OCI-LY3 (cell line): ENCODE measurements at regions not wholly inside any gene's neighbourhood (a gene's known extent, or its start where the extent isn't known, plus 50 kb on each side); places are given as distances from the start of the nearest gene placed in this dataset.

Source experiments
- H2AFZ ChIP-seq: fragments of 200-600, 300-600 bp; shearing (Covaris generic); 2 replicates; pipeline ENCODE4 v1.6.0; 2014; ENCODE audit warnings: antibody characterized with exemption, low read depth, low read length
- H3K27ac ChIP-seq: fragments of 200-600, 300-600 bp; sonication (generic); 2 replicates; pipeline ENCODE4 v1.5.1; 2014; ENCODE audit warnings: mild to moderate bottlenecking, low read length, moderate library complexity, mixed read lengths
- H3K27me3 ChIP-seq: fragments of 200-600, 300-600 bp; sonication (generic); 2 replicates; pipeline ENCODE4 v1.6.1; 2014; ENCODE audit warnings: low read depth, low read length, mixed read lengths
- H3K36me3 ChIP-seq: fragments of 200-600, 300-600 bp; sonication (generic); replicated peaks from 2 replicates; pipeline ENCODE3; 2014; ENCODE audit warnings: low read depth, low read length, mixed read lengths
- H3K4me1 ChIP-seq: fragments of 300-600, 200-600 bp; sonication (generic); 2 replicates; pipeline ENCODE4 v1.6.1; 2014; ENCODE audit warnings: low read length, mixed read lengths
- H3K4me2 ChIP-seq: fragments of 200-600, 300-600 bp; sonication (generic); 2 replicates; pipeline ENCODE4 v1.6.1; 2014; ENCODE audit warnings: low read length, mixed read lengths
- H3K4me3 ChIP-seq: fragments of 300-600, 200-600 bp; sonication (generic); 2 replicates; pipeline ENCODE4 v1.5.1; 2014; ENCODE audit warnings: antibody characterized with exemption, mild to moderate bottlenecking, low read length, moderate library complexity
- H3K79me2 ChIP-seq: fragments of 300-600, 200-600 bp; shearing (Covaris generic); 2 replicates; pipeline ENCODE4 v1.6.1; 2014; ENCODE audit warnings: mild to moderate bottlenecking, low read length, mixed read lengths
- H3K9ac ChIP-seq: fragments of 300-600, 200-600 bp; shearing (Covaris generic); 2 replicates; pipeline ENCODE4 v1.6.0; 2014; ENCODE audit warnings: mild to moderate bottlenecking, low read length, moderate library complexity
- H3K9me3 ChIP-seq: fragments of 200-600, 300-600 bp; shearing (Covaris generic); 2 replicates; pipeline ENCODE4 v1.6.1; 2014; ENCODE audit warnings: low read length, mixed read lengths; ENCODE audit not compliant: insufficient read depth
- H4K20me1 ChIP-seq: fragments of 200-600, 300-600 bp; sonication (generic); 2 replicates; pipeline ENCODE4 v1.6.1; 2016; ENCODE audit warnings: low read length, mixed read lengths; ENCODE audit not compliant: insufficient read depth
- CTCF ChIP-seq: fragments of 200-600, 300-600 bp; sonication (generic); IDR thresholded peaks from 2 replicates; pipeline ENCODE4 v1.5.1; 2014; ENCODE audit warnings: antibody characterized with exemption, low read length, low read depth
- EZH2phosphoT487 ChIP-seq: fragments of 200-600 bp; shearing (Covaris generic); IDR thresholded peaks from 2 replicates; pipeline ENCODE4 v1.6.1; 2018; ENCODE audit warnings: antibody characterized with exemption, mixed run types, low read depth

DNA sequence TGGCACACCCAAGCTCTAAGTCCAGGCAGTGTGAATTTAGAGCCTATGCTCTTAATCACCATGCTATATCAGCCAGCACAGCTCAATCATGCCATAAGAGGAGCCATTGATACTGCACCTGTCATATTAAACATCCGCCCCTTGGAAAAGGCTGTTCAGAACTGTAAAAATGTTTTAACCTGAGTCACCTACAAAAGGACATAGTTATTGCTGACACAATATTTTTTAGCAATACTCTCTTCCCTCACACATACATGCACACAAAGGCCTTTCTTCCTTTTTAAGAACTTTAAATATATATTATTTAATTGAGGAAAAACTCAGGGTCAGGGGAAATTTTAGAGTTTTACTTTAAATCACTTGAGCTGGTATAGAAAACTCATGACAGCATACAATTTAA lies 83.5 kb upstream of the ATXN7L3B start:
- H3K9me3 ChIP-seq = no peaks in the 10 kb centered on the region
- H3K27ac ChIP-seq = no peak overlapping the region
- no peaks in the 10 kb centered on the region for H3K79me2 ChIP-seq
- H3K9ac ChIP-seq = no peak overlapping the region
- H3K27me3 ChIP-seq = no peaks in the 10 kb centered on the region
- no peaks in the 10 kb centered on the region for H3K36me3 ChIP-seq
- no peak for TF ChIP-seq EZH2phosphoT487
- TF ChIP-seq CTCF = no peak
- H4K20me1 ChIP-seq = no peaks in the 10 kb centered on the region
- H2AFZ ChIP-seq = no peak overlapping the region
- H3K4me3 ChIP-seq = no peak overlapping the region
- no peak overlapping the region for H3K4me2 ChIP-seq
- H3K4me1 ChIP-seq = no peaks in the 10 kb centered on the region

DNA sequence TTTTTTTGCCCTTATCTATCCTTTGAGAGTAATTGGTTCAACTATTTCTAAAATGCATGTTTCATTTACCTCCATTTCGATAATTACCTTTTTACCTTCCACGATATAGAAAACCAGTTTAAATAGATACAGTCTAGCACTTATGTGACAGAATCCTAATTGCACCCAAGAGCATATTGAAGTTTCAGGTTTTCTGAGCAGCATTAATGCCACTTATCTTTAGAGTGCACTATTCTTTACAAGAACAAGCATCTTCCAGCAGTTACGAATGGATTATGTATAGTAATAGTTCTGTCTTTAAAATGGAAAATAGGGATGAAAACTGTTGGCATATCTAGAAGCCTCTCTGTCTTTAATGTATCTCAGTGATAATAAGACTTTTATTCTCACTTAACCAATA lies 82.2 kb upstream of the ATXN7L3B start:
- H3K9ac ChIP-seq = no peak overlapping the region
- H3K4me3 ChIP-seq = no peak overlapping the region
- H3K4me2 ChIP-seq = no peak overlapping the region
- H3K4me1 ChIP-seq = no peaks in the 10 kb centered on the region
- no peak overlapping the region for H3K27ac ChIP-seq
- no peaks in the 10 kb centered on the region for H3K36me3 ChIP-seq
- no peaks in the 10 kb centered on the region for H4K20me1 ChIP-seq
- H3K27me3 ChIP-seq = no peaks in the 10 kb centered on the region
- TF ChIP-seq EZH2phosphoT487 (no peak), CTCF (no peak)
- no peaks in the 10 kb centered on the region for H3K79me2 ChIP-seq
- no peaks in the 10 kb centered on the region for H3K9me3 ChIP-seq
- H2AFZ ChIP-seq = no peak overlapping the region

- H3K9me3 ChIP-seq = no peaks in the 10 kb centered on the region
- H3K4me1 ChIP-seq = no peaks in the 10 kb centered on the region
- H3K27ac ChIP-seq = no peak overlapping the region
- TF ChIP-seq EZH2phosphoT487 = no peak
- TF ChIP-seq CTCF = no peak
- no peak overlapping the region for H3K4me2 ChIP-seq
- no peaks in the 10 kb centered on the region for H4K20me1 ChIP-seq
- H3K36me3 ChIP-seq = no peaks in the 10 kb centered on the region
- no peak overlapping the region for H2AFZ ChIP-seq
- no peaks in the 10 kb centered on the region for H3K79me2 ChIP-seq
- H3K4me3 ChIP-seq = no peak overlapping the region
- no peaks in the 10 kb centered on the region for H3K27me3 ChIP-seq
- no peak overlapping the region for H3K9ac ChIP-seq
Measured at GRCh38 chr12:74456431-74456830, 81.2 kb upstream of the ATXN7L3B start.

- Histone ChIP-seq H3K9me3 (no peaks in the 10 kb centered on the region), H3K4me2 (no peak overlapping the region), H3K27ac (no peak overlapping the region), H4K20me1 (no peaks in the 10 kb centered on the region), H3K4me3 (no peak overlapping the region), H3K79me2 (no peaks in the 10 kb centered on the region), H3K4me1 (no peaks in the 10 kb centered on the region), H2AFZ (no peak overlapping the region), H3K36me3 (no peaks in the 10 kb centered on the region), H3K9ac (no peak overlapping the region), H3K27me3 (no peaks in the 10 kb centered on the region)
- TF ChIP-seq CTCF = no peak
- no peak for TF ChIP-seq EZH2phosphoT487
Measured at GRCh38 chr12:74468401-74468800, 69.2 kb upstream of the ATXN7L3B start.
